ENCODE measurements at regions not wholly inside any gene's neighbourhood (a gene's known extent, or its start where the extent isn't known, plus 50 kb on each side); places are given as distances from the start of the nearest gene placed in this dataset.

- Mint-ChIP-seq H3K9me3 (ENCODE audit: unreplicated experiment) (no peaks in the 10 kb centered on the region), H3K27me3 (ENCODE audit: unreplicated experiment) (no peaks in the 10 kb centered on the region), H3K4me3 (ENCODE audit: unreplicated experiment) (no peak overlapping the region), H3K27ac (ENCODE audit: unreplicated experiment) (no peak overlapping the region), H3K4me1 (ENCODE audit: unreplicated experiment) (no peaks in the 10 kb centered on the region), H3K36me3 (ENCODE audit: low read depth, unreplicated experiment) (no peaks in the 10 kb centered on the region)
- no peak for TF ChIP-seq CTCF (IDR thresholded peaks at IDR 0.05; ENCODE audit: unreplicated experiment)
- no peak for DNase-seq (ENCODE audit: low spot score)
These were observed 472.8 kb downstream of the CCDC171 start for GRCh38 chr9:16025627-16026026.

DNA sequence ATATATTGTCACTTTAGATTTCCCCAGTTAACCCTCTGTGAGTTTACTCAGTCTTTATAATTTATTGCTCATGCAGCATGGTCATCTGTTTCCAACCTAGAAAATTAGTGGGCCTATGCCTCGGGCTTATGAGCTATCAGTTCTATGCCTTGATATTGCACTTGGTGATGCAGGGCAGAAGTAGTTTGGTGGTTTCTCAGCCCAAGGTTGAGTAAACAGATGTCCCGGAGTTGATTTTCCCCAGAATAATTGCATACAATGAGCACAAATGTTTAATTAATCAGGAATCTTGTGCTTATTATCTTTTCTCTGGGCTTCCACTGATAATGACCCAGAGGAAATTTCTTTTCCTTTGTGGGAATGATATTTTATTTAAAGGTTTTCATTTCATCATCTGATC, 474.0 kb downstream of the CCDC171 start:
- H3K4me3 Mint-ChIP-seq (ENCODE audit: unreplicated experiment): no peak overlapping the region
- no peaks in the 10 kb centered on the region for H3K9me3 Mint-ChIP-seq (ENCODE audit: unreplicated experiment)
- no peak for TF ChIP-seq CTCF (IDR thresholded peaks at IDR 0.05; ENCODE audit: unreplicated experiment)
- no peak for DNase-seq (ENCODE audit: low spot score)
- no peak overlapping the region for H3K27ac Mint-ChIP-seq (ENCODE audit: unreplicated experiment)
- no peaks in the 10 kb centered on the region for H3K36me3 Mint-ChIP-seq (ENCODE audit: low read depth, unreplicated experiment)
- no peaks in the 10 kb centered on the region for H3K4me1 Mint-ChIP-seq (ENCODE audit: unreplicated experiment)
- no peaks in the 10 kb centered on the region for H3K27me3 Mint-ChIP-seq (ENCODE audit: unreplicated experiment)

GRCh38 chr9:16028548-16028947, 475.7 kb downstream of the CCDC171 start:
- no peak for DNase-seq (ENCODE audit: low spot score)
- H3K36me3 Mint-ChIP-seq (ENCODE audit: low read depth, unreplicated experiment): no peaks in the 10 kb centered on the region
- peaks cover 2% of the 10 kb centered on the region for H3K4me1 Mint-ChIP-seq (ENCODE audit: unreplicated experiment)
- H3K4me3 Mint-ChIP-seq (ENCODE audit: unreplicated experiment): no peak overlapping the region
- no peaks in the 10 kb centered on the region for H3K9me3 Mint-ChIP-seq (ENCODE audit: unreplicated experiment)
- peaks cover 2% of the 10 kb centered on the region for H3K27me3 Mint-ChIP-seq (ENCODE audit: unreplicated experiment)
- H3K27ac Mint-ChIP-seq (ENCODE audit: unreplicated experiment): no peak overlapping the region
- TF ChIP-seq CTCF (IDR thresholded peaks at IDR 0.05; ENCODE audit: unreplicated experiment): no peak

DNA sequence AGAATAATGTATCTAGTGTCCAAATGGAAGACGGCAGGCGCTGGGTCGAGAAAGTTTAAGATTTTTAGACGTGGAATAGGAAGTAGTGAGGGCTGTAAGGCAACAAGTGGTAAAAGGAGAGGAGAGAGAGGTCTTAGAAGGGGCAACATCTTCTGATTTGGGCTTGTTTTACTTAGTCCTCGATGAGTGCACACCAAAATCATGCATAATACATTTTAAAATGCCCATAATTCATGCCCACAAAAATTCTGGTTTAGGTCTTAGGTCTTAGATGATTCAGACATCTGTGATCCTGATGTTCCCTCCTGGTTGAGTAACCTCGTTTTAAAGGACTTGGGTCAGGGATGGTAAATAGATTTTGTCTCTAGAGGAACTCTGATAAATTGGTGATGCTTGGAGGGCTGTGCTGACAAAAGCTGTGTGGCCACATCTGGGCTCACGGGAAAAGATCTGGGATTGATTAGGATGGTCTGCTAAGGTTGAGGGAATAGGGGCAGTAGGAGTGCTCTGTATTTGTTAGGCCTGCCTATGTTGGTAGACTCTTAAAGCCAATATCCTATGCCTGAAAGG, 476.3 kb downstream of the CCDC171 start:
- no peak for DNase-seq (ENCODE audit: low spot score)
- Mint-ChIP-seq H3K36me3 (ENCODE audit: low read depth, unreplicated experiment) (no peaks in the 10 kb centered on the region), H3K27me3 (ENCODE audit: unreplicated experiment) (peaks cover 2% of the 10 kb centered on the region), H3K4me1 (ENCODE audit: unreplicated experiment) (peaks cover 2% of the 10 kb centered on the region), H3K27ac (ENCODE audit: unreplicated experiment) (no peak overlapping the region), H3K4me3 (ENCODE audit: unreplicated experiment) (no peak overlapping the region), H3K9me3 (ENCODE audit: unreplicated experiment) (no peaks in the 10 kb centered on the region)
- no peak for TF ChIP-seq CTCF (IDR thresholded peaks at IDR 0.05; ENCODE audit: unreplicated experiment)

- Mint-ChIP-seq H3K4me1 (ENCODE audit: unreplicated experiment) (peaks cover 2% of the 10 kb centered on the region), H3K4me3 (ENCODE audit: unreplicated experiment) (no peak overlapping the region), H3K36me3 (ENCODE audit: low read depth, unreplicated experiment) (no peaks in the 10 kb centered on the region), H3K27me3 (ENCODE audit: unreplicated experiment) (peaks cover 2% of the 10 kb centered on the region), H3K27ac (ENCODE audit: unreplicated experiment) (no peak overlapping the region), H3K9me3 (ENCODE audit: unreplicated experiment) (no peaks in the 10 kb centered on the region)
- no peak for TF ChIP-seq CTCF (IDR thresholded peaks at IDR 0.05; ENCODE audit: unreplicated experiment)
- no peak for DNase-seq (ENCODE audit: low spot score)
These were observed 477.0 kb downstream of the CCDC171 start for GRCh38 chr9:16029796-16030363.

Data from endothelial cell (in vitro differentiated cells).